Keratinocyte (primary cell): ENCODE measurements at regions not wholly inside any gene's neighbourhood (a gene's known extent, or its start where the extent isn't known, plus 50 kb on each side); places are given as distances from the start of the nearest gene placed in this dataset.

Experiments
- DNase-seq: peaks from one replicate; pipeline ENCODE4 v3.0.0-alpha.2; 2011; ENCODE audit warnings: low read depth, missing footprints, low spot score
- FAIRE-seq: peaks from 2 replicates; lab custom pipeline; 2011; peaks lifted over from hg19 to GRCh38; lab: Jason Lieb, UNC
- H2AFZ ChIP-seq: 2 replicates; pipeline ENCODE4 v1.6.0; 2012; ENCODE audit warnings: low read length, control low read depth, inconsistent platforms; ENCODE audit not compliant: control insufficient read depth
- H3K27ac ChIP-seq: 2 replicates; pipeline ENCODE4 v1.5.1; 2011; ENCODE audit warnings: low read length; ENCODE audit not compliant: control insufficient read depth, insufficient read depth
- H3K27me3 ChIP-seq: 3 replicates; pipeline ENCODE4 v1.6.0; 2011; ENCODE audit warnings: low read length; ENCODE audit not compliant: control insufficient read depth, insufficient read depth; ENCODE audit errors: extremely low read depth
- H3K36me3 ChIP-seq, 2 experiments: 2 replicates in 1 of 2; 3 replicates in 1 of 2; pipeline ENCODE4 v1.5.1; 2011; ENCODE audit warnings: low read length in 2 of 2, mild to moderate bottlenecking in 1 of 2; ENCODE audit not compliant: control insufficient read depth in 2 of 2, insufficient read depth in 2 of 2; ENCODE audit errors: extremely low read depth in 1 of 2
- H3K4me1 ChIP-seq: 3 replicates; pipeline ENCODE4 v1.5.1; 2011; ENCODE audit warnings: low read length; ENCODE audit not compliant: control insufficient read depth, insufficient read depth; ENCODE audit errors: extremely low read depth
- H3K4me2 ChIP-seq: 3 replicates; pipeline ENCODE4 v1.6.0; 2011; ENCODE audit warnings: low read depth, low read length; ENCODE audit not compliant: control insufficient read depth, insufficient read depth; ENCODE audit errors: extremely low read depth
- H3K4me3 ChIP-seq, 3 experiments: fragments of 200-600 bp in 1 of 3; sonication (generic) in 1 of 3; 2 replicates in 2 of 3; 3 replicates in 1 of 3; pipeline ENCODE4 v1.5.1; 2011 to 2016; ENCODE audit warnings: low read length in 3 of 3, mild to moderate bottlenecking in 3 of 3, control low read depth in 2 of 3, inconsistent platforms in 1 of 3, low read depth in 1 of 3, mixed read lengths in 1 of 3, mixed run types in 1 of 3, moderate library complexity in 1 of 3; ENCODE audit not compliant: control insufficient read depth in 2 of 3, insufficient read depth in 2 of 3; ENCODE audit errors: extremely low read depth in 1 of 3
- H3K79me2 ChIP-seq: 2 replicates; pipeline ENCODE4 v1.6.0; 2012; ENCODE audit warnings: low read length; ENCODE audit not compliant: control insufficient read depth, insufficient read depth
- H3K9ac ChIP-seq: 3 replicates; pipeline ENCODE4 v1.6.0; 2011; ENCODE audit warnings: low read length; ENCODE audit not compliant: control insufficient read depth, insufficient read depth; ENCODE audit errors: extremely low read depth
- H3K9me1 ChIP-seq: 3 replicates; pipeline ENCODE4 v1.6.0; 2011; ENCODE audit warnings: low read length; ENCODE audit not compliant: control insufficient read depth, insufficient read depth; ENCODE audit errors: extremely low read depth
- H3K9me3 ChIP-seq: 2 replicates; pipeline ENCODE4 v1.5.1; 2012; ENCODE audit warnings: low read depth, low read length; ENCODE audit not compliant: control insufficient read depth
- H4K20me1 ChIP-seq: 3 replicates; pipeline ENCODE4 v1.6.0; 2011; ENCODE audit warnings: low read length; ENCODE audit not compliant: control insufficient read depth, insufficient read depth; ENCODE audit errors: extremely low read depth
- EZH2 ChIP-seq: IDR thresholded peaks from one replicate; pipeline ENCODE4 v1.6.1; 2012; ENCODE audit warnings: inconsistent platforms, mild to moderate bottlenecking, low read length, moderate library complexity
- dilution Hi-C: fragments of 300-500 bp; cut with MboI; formaldehyde crosslinking; loops from one replicate; pipeline ENCODE4 v1.7.0; 2020; ENCODE audit warnings: low sequenced_read_pairs; ENCODE audit not compliant: extremely low pct_ligation_motif_present
- TF ChIP-seq, protein P1 (sequence below), 3 experiments: IDR thresholded peaks in 1 of 3; conservative IDR thresholded peaks in 1 of 3; optimal IDR thresholded peaks in 1 of 3; 2 replicates in 2 of 3; 3 replicates in 1 of 3; pipeline versions ENCODE3 to v1.5.1; 2011; ENCODE audit warnings: low read length in 3 of 3, mild to moderate bottlenecking in 3 of 3, moderate library complexity in 2 of 3, control low read depth in 1 of 3, inconsistent platforms in 1 of 3; ENCODE audit not compliant: insufficient read depth in 2 of 3; ENCODE audit errors: extremely low read depth in 1 of 3

- Histone ChIP-seq H2AFZ (no peak overlapping the region), H3K79me2 (no peaks in the 10 kb centered on the region), H4K20me1 (no peaks in the 10 kb centered on the region), H3K4me2 (no peak overlapping the region), H3K9ac (no peak overlapping the region), H3K27ac (no peak overlapping the region), H3K27me3 (no peaks in the 10 kb centered on the region), H3K4me3 (no peak overlapping the region), H3K36me3 (no peaks in the 10 kb centered on the region), H3K4me1 (no peaks in the 10 kb centered on the region), H3K9me3 (no peaks in the 10 kb centered on the region), H3K9me1 (no peaks in the 10 kb centered on the region)
- FAIRE-seq, result peak; percentile 41
- dilution Hi-C loops, result no loop called here
- DNase-seq, result no peak
- TF ChIP-seq, protein P1, sequence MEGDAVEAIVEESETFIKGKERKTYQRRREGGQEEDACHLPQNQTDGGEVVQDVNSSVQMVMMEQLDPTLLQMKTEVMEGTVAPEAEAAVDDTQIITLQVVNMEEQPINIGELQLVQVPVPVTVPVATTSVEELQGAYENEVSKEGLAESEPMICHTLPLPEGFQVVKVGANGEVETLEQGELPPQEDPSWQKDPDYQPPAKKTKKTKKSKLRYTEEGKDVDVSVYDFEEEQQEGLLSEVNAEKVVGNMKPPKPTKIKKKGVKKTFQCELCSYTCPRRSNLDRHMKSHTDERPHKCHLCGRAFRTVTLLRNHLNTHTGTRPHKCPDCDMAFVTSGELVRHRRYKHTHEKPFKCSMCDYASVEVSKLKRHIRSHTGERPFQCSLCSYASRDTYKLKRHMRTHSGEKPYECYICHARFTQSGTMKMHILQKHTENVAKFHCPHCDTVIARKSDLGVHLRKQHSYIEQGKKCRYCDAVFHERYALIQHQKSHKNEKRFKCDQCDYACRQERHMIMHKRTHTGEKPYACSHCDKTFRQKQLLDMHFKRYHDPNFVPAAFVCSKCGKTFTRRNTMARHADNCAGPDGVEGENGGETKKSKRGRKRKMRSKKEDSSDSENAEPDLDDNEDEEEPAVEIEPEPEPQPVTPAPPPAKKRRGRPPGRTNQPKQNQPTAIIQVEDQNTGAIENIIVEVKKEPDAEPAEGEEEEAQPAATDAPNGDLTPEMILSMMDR (optimal IDR thresholded peaks at IDR 0.05 in 1 of 3, IDR thresholded peaks at IDR 0.05 in 1 of 3, conservative IDR thresholded peaks at IDR 0.05 in 1 of 3; ENCODE audit: extremely low read depth in 1 of 3, insufficient read depth in 2 of 3, low read length in 3 of 3), result no peak
- no peak for TF ChIP-seq EZH2
Observed at GRCh38 chr5:21159510-21160059, 1171.6 kb upstream of the CDH18 start.

- peak; percentile 9 for FAIRE-seq
- dilution Hi-C loops, result no loop called here
- H3K79me2 ChIP-seq, result no peaks in the 10 kb centered on the region
Observed at GRCh38 chr5:21154526-21154925, 1166.5 kb upstream of the CDH18 start.

More at GRCh38 chr5:21154526-21154925, 1166.5 kb upstream of the CDH18 start:
- H3K27ac ChIP-seq, result no peak overlapping the region
- H3K27me3 ChIP-seq, result no peaks in the 10 kb centered on the region
- no peak overlapping the region for H3K4me3 ChIP-seq
- H3K4me2 ChIP-seq, result no peak overlapping the region
- H3K4me1 ChIP-seq, result peaks cover 9% of the 10 kb centered on the region
- H3K9me1 ChIP-seq, result no peaks in the 10 kb centered on the region
- no peaks in the 10 kb centered on the region for H3K36me3 ChIP-seq
- DNase-seq, result no peak
- H3K9ac ChIP-seq, result no peak overlapping the region
- H3K9me3 ChIP-seq, result no peaks in the 10 kb centered on the region
- TF ChIP-seq, protein P1 (optimal IDR thresholded peaks at IDR 0.05 in 1 of 3, IDR thresholded peaks at IDR 0.05 in 1 of 3, conservative IDR thresholded peaks at IDR 0.05 in 1 of 3; ENCODE audit: extremely low read depth in 1 of 3, insufficient read depth in 2 of 3, low read length in 3 of 3), result no peak
- no peak for TF ChIP-seq EZH2
- no peak overlapping the region for H2AFZ ChIP-seq
- H4K20me1 ChIP-seq, result no peaks in the 10 kb centered on the region
